Adrenal gland (tissue), 9 donors: ENCODE measurements at regions not wholly inside any gene's neighbourhood (a gene's known extent, or its start where the extent isn't known, plus 50 kb on each side); places are given as distances from the start of the nearest gene placed in this dataset.

Source experiments
- DNase-seq, 7 donors: peaks; one replicate each; pipeline ENCODE4 v3.0.0-alpha.2; 2019 to 2020
- H3K27ac ChIP-seq, 5 donors: fragments of 200-600 bp; sonication (generic) in 4 of 5; 1 replicate in 3 of 5; 2 replicates in 2 of 5; pipeline versions ENCODE4 v1.5.1 to v1.8.0; 2016 to 2020; ENCODE audit warnings: mild to moderate bottlenecking in 1 of 5
- H3K27me3 ChIP-seq: fragments of 200-600 bp; 2 replicates; pipeline ENCODE4 v1.8.0; 2021
- H3K36me3 ChIP-seq, 2 donors: fragments of 200-600 bp; replicated peaks in 1 of 2; 1 replicate in 1 of 2; 2 replicates in 1 of 2; pipeline versions ENCODE4 v1.5.1 to v1.8.0; 2018 to 2022
- H3K4me1 ChIP-seq, 2 donors: fragments of 200-600 bp; replicated peaks in 1 of 2; 1 replicate in 1 of 2; 2 replicates in 1 of 2; pipeline versions ENCODE4 v1.5.1 to v1.8.0; 2018 to 2021
- H3K4me3 ChIP-seq, 4 donors: fragments of 200-600 bp; sonication (generic) in 3 of 4; one replicate each; pipeline ENCODE4 v1.5.1; 2016 to 2018
- H3K9me3 ChIP-seq, 3 donors: fragments of 200-600 bp; sonication (generic) in 1 of 3; replicated peaks in 1 of 3; 1 replicate in 2 of 3; 2 replicates in 1 of 3; pipeline versions ENCODE4 v1.5.1 to v1.8.0; 2016 to 2021
- POLR2A ChIP-seq, 2 donors: fragments of 450-650 bp; IDR thresholded peaks; one replicate each; pipeline ENCODE4 v1.6.1; 2017; ENCODE audit warnings: antibody characterized with exemption in 2 of 2, mild to moderate bottlenecking in 2 of 2, moderate library complexity in 1 of 2
- WGBS, 4 donors: extraction: QIAGEN DNeasy Blood & Tissue Kit in 2 of 4; methylation state at CpG; one replicate each; pipeline versions ENCODE4 v1.1.5 to v1.1.7; 2013 to 2017; 5-methylcytosine and 5-hydroxymethylcytosine counted together
- intact Hi-C, 2 donors: fragments of 100-400 bp; cut with DNase I; formaldehyde crosslinking; loops; one replicate each; pipeline versions ENCODE4 v1.14.1 to v1.15.0; 2022 to 2023
- TF ChIP-seq, protein P1 (sequence below), 6 experiments: fragments of 450-650 bp in 4 of 6; fragments of 200-600 bp in 2 of 6; sonication (generic) in 1 of 6; IDR thresholded peaks; 1 replicate in 5 of 6; 2 replicates in 1 of 6; pipeline versions ENCODE4 v1.5.1 to v1.8.0; 2016 to 2021; ENCODE audit warnings: antibody characterized with exemption in 6 of 6, mild to moderate bottlenecking in 2 of 6, moderate library complexity in 1 of 6
- donor health status: healthy with polysubstance abuse.
- donor health status: Bipolar disorder and iron deficiency.
- donor health status: DM: yes; HTN: yes; CAD: no.
- donor health status: DM: no; HTN: no; CAD: no.
- donor health status: DM: no; HTN: no; CAD: no.

DNA sequence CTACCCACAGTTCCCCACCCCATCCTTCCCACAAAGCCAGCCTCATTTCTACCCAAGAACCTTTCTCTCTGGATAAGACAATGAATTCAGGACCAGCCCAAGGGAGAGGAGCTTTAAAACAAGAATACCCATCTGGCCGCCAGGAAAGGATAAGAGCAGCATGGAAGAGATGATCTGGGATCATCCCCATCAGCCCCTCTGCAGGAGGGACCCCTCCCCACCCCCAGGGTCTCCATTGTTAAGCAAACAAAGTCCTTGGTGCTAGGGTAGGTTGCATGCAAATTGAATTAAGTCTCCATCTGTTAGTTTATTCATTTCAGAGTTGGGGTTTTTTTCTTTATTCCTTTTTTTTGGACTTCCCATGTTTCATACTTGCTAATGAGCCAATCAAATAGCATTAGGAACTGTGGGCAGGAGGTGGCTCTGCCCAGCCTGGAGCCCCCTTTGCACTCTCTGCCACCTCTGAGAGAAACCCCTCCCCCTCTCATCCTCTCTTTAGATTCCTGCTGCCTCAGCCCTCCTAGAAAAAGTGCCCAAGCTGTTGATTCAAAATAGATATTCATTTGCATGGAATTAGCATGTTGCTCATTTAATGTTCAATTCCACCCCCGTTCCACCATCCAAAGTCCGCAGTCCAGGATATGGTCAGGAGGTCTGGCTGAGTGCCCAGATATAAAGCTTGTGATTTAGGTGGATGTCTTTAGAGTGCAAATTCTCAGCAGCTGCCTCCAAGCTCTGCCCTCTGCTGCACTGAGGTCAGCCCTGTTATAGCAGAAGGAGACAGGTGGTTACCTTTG lies 138.5 kb upstream of the NCAM1 start:
- Histone ChIP-seq H3K27me3 (no peaks in the 10 kb centered on the region), H3K36me3 (no peaks in the 10 kb centered on the region), H3K4me3 (no peak overlapping the region), H3K27ac (no peak overlapping the region), H3K9me3 (no peaks in the 10 kb centered on the region), H3K4me1 (no peaks in the 10 kb centered on the region)
- WGBS, 4 donors = 40 to 66% (median 47%) methylated on average over 3 of the region's 3 CpGs
- intact Hi-C loops = no loop called here
- DNase-seq = peak in 1 of 7 donors; percentile 40
- no peak for TF ChIP-seq POLR2A (IDR thresholded peaks at IDR 0.05)
- TF ChIP-seq, protein P1, sequence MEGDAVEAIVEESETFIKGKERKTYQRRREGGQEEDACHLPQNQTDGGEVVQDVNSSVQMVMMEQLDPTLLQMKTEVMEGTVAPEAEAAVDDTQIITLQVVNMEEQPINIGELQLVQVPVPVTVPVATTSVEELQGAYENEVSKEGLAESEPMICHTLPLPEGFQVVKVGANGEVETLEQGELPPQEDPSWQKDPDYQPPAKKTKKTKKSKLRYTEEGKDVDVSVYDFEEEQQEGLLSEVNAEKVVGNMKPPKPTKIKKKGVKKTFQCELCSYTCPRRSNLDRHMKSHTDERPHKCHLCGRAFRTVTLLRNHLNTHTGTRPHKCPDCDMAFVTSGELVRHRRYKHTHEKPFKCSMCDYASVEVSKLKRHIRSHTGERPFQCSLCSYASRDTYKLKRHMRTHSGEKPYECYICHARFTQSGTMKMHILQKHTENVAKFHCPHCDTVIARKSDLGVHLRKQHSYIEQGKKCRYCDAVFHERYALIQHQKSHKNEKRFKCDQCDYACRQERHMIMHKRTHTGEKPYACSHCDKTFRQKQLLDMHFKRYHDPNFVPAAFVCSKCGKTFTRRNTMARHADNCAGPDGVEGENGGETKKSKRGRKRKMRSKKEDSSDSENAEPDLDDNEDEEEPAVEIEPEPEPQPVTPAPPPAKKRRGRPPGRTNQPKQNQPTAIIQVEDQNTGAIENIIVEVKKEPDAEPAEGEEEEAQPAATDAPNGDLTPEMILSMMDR (IDR thresholded peaks at IDR 0.05) = no peak

DNA sequence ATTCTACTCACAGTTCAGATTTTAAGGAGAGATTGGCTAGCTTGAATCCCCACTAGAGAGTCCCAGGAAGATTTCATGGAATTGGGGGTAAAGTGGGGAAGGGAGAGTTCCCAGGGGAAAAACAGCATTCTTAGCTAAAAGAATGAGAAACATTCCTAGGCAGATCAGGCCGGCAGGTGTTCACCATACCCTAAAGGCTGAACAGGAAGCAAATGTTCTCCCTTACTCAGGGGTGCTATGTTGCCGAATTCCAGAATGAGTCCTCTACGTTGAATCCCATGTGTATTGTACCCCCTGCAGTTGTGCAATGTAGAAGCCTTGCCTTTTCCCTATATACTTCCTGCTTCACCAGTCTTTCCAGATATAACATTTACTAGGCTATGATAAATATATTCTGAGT lies 135.2 kb upstream of the NCAM1 start:
- intact Hi-C loops = no loop called here
- H3K9me3 ChIP-seq = no peaks in the 10 kb centered on the region
- no peak overlapping the region for H3K27ac ChIP-seq
- H3K4me3 ChIP-seq = no peak overlapping the region
- H3K36me3 ChIP-seq = no peaks in the 10 kb centered on the region
- 75 to 84% (median 82%) methylated on average over 3 of the region's 3 CpGs for WGBS, 4 donors
- no peaks in the 10 kb centered on the region for H3K27me3 ChIP-seq
- H3K4me1 ChIP-seq = no peaks in the 10 kb centered on the region
- DNase-seq = no peak
- TF ChIP-seq, protein P1 (IDR thresholded peaks at IDR 0.05) = no peak

DNA sequence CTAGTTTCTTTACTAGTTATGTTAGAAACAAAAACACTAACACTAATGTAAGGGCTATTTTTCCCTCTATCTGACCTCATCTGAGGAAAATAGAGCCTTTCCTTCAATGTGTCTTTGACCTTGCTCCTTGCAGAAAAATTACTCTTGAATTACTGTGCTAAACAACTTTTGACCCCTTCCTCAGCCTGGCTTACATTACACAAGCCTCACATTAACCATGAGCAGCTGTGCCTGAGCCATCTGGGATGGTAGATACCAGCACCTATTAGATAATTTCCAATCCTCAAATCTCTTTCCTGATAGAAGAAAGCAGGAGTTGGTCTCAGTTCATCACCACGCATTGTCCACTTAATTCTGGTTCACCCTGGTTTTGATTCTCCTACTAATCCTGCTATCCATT lies 134.4 kb upstream of the NCAM1 start:
- TF ChIP-seq POLR2A (IDR thresholded peaks at IDR 0.05) = no peak
- TF ChIP-seq, protein P1 (IDR thresholded peaks at IDR 0.05) = no peak
- DNase-seq = no peak
- H3K9me3 ChIP-seq = no peaks in the 10 kb centered on the region
- 90 to 100% (median 99%) methylated on average over 1 of the region's 1 CpG for WGBS, 4 donors
- H3K4me1 ChIP-seq = no peaks in the 10 kb centered on the region
- H3K4me3 ChIP-seq = no peak overlapping the region
- intact Hi-C loops = no loop called here
- no peaks in the 10 kb centered on the region for H3K36me3 ChIP-seq
- H3K27ac ChIP-seq = no peak overlapping the region
- H3K27me3 ChIP-seq = no peaks in the 10 kb centered on the region

DNA sequence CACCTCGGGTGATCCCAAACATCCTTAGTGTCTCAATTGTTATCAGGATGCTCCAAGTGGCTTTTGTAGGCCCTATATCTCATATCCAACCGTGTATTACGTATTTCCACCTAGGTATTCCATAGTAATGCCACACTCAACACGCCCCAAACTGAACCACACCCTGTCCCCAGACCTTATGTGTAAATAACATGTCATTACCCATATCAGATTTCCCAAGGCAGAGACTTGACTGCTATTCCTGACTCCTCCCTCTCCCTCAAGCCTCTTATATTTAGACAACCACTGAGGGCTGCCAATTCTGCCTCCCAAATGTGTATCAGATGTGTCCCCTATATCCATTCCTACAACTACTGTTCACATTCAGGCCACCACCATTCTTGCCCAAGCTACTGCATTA lies 132.8 kb upstream of the NCAM1 start:
- 77 to 96% (median 88%) methylated on average over 4 of the region's 4 CpGs for WGBS, 4 donors
- intact Hi-C loops = no loop called here
- Histone ChIP-seq H3K4me1 (no peaks in the 10 kb centered on the region), H3K4me3 (no peak overlapping the region), H3K27me3 (no peaks in the 10 kb centered on the region), H3K27ac (no peak overlapping the region), H3K9me3 (no peaks in the 10 kb centered on the region), H3K36me3 (no peaks in the 10 kb centered on the region)
- no peak for TF ChIP-seq POLR2A (IDR thresholded peaks at IDR 0.05)
- TF ChIP-seq, protein P1 (IDR thresholded peaks at IDR 0.05) = no peak
- DNase-seq = no peak
